ENCODE measurements at regions not wholly inside any gene's neighbourhood (a gene's known extent, or its start where the extent isn't known, plus 50 kb on each side); places are given as distances from the start of the nearest gene placed in this dataset.

- TF ChIP-seq HNF1A (IDR thresholded peaks at IDR 0.05; ENCODE audit: low read depth) (no peak), HNF1A (CRISPR knock-in tag; IDR thresholded peaks at IDR 0.05; ENCODE audit: borderline replicate concordance) (no peak), ZNF616 (CRISPR knock-in tag; IDR thresholded peaks at IDR 0.05; ENCODE audit: low read depth) (no peak), TFDP1 (CRISPR knock-in tag; IDR thresholded peaks at IDR 0.05; ENCODE audit: borderline replicate concordance) (no peak)
These were observed 339.9 kb upstream of the LRRTM4 start (continued) for GRCh38 chr2:77862120-77862519.

- CTCF ChIA-PET (ENCODE audit: low intra/inter-chr PET ratio, low total read pairs): no interaction called here
- in situ Hi-C loops (cut with HindIII; ENCODE audit: extremely low pct_ligation_motif_present, low pct_unique_long_range_greater_than_20kb): no loop called here
- H3K4me2 ChIP-seq (ENCODE audit: low read depth, low read length): no peak overlapping the region
- H3K27ac ChIP-seq (ENCODE audit: extremely low read length, insufficient read depth, low read length): no peak overlapping the region
- H3K9me3 ChIP-seq (ENCODE audit: low read length): no peaks in the 10 kb centered on the region
- WGBS (ENCODE audit: low lambda C conversion rate): 97% methylated on average over 4 of the region's 4 CpGs
- no peaks in the 10 kb centered on the region for H3K4me1 ChIP-seq (ENCODE audit: insufficient read depth, low read length)
- intact Hi-C loops (cut with micrococcal nuclease; ENCODE audit: unreplicated experiment): no loop called here
- H2AFZ ChIP-seq (ENCODE audit: low read length): no peak overlapping the region
- H3K9ac ChIP-seq (ENCODE audit: insufficient read depth, low read depth, low read length): no peak overlapping the region
- BruUV-seq (replicated peaks): no TSS peak
- no peaks in the 10 kb centered on the region for H3K27me3 ChIP-seq (ENCODE audit: control insufficient read depth in 1 of 2, insufficient read depth in 2 of 2, low read length in 2 of 2)
- DNase-seq (ENCODE audit: low spot score): no peak
- H3K79me2 ChIP-seq (ENCODE audit: insufficient read depth, low read length): no peaks in the 10 kb centered on the region
- FAIRE-seq: no peak
- no peaks in the 10 kb centered on the region for H4K20me1 ChIP-seq (ENCODE audit: insufficient read depth, low read length)
- POLR2A ChIA-PET: no interaction called here
- H3K36me3 ChIP-seq (replicated peaks in 1 of 2; ENCODE audit: control insufficient read depth in 1 of 2, insufficient read depth in 2 of 2, low read length in 2 of 2): no peaks in the 10 kb centered on the region
- ATAC-seq: no peak
- no peak overlapping the region for H3K4me3 ChIP-seq (replicated peaks in 1 of 3; ENCODE audit: insufficient read depth in 1 of 3, low read depth in 2 of 3, low read length in 3 of 3)
- TF ChIP-seq KDM3A (CRISPR knock-in tag; IDR thresholded peaks at IDR 0.05; ENCODE audit: low read depth): no peak
- no peak for TF ChIP-seq ZNF550 (CRISPR knock-in tag; IDR thresholded peaks at IDR 0.05; ENCODE audit: borderline replicate concordance)
- no peak for TF ChIP-seq ZNF205 (CRISPR knock-in tag; IDR thresholded peaks at IDR 0.05)
- TF ChIP-seq, protein P1, sequence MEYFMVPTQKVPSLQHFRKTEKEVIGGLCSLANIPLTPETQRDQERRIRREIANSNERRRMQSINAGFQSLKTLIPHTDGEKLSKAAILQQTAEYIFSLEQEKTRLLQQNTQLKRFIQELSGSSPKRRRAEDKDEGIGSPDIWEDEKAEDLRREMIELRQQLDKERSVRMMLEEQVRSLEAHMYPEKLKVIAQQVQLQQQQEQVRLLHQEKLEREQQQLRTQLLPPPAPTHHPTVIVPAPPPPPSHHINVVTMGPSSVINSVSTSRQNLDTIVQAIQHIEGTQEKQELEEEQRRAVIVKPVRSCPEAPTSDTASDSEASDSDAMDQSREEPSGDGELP (IDR thresholded peaks at IDR 0.05; ENCODE audit: borderline replicate concordance, low read depth): no peak
- TF ChIP-seq ZNF510 (CRISPR knock-in tag; IDR thresholded peaks at IDR 0.05; ENCODE audit: low read depth): no peak
- TF ChIP-seq ZBTB2 (CRISPR knock-in tag; IDR thresholded peaks at IDR 0.05; ENCODE audit: low read depth): no peak
- no peak for TF ChIP-seq ZNF788 (CRISPR knock-in tag; IDR thresholded peaks at IDR 0.05; ENCODE audit: borderline replicate concordance)
- TF ChIP-seq, protein P2, sequence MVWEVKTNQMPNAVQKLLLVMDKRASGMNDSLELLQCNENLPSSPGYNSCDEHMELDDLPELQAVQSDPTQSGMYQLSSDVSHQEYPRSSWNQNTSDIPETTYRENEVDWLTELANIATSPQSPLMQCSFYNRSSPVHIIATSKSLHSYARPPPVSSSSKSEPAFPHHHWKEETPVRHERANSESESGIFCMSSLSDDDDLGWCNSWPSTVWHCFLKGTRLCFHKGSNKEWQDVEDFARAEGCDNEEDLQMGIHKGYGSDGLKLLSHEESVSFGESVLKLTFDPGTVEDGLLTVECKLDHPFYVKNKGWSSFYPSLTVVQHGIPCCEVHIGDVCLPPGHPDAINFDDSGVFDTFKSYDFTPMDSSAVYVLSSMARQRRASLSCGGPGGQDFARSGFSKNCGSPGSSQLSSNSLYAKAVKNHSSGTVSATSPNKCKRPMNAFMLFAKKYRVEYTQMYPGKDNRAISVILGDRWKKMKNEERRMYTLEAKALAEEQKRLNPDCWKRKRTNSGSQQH (CRISPR knock-in tag; IDR thresholded peaks at IDR 0.05; ENCODE audit: low read depth): no peak
These were observed 342.2 kb upstream of the LRRTM4 start for GRCh38 chr2:77864426-77864825.

Data from HepG2 (cell line).